Adrenal gland (tissue), 5 donors: ENCODE measurements at regions not wholly inside any gene's neighbourhood (a gene's known extent, or its start where the extent isn't known, plus 50 kb on each side); places are given as distances from the start of the nearest gene placed in this dataset.

Source experiments
- POLR2A ChIP-seq, 2 donors: fragments of 450-650 bp; IDR thresholded peaks; one replicate each; pipeline ENCODE4 v1.6.1; 2017; ENCODE audit warnings: antibody characterized with exemption in 2 of 2, mild to moderate bottlenecking in 2 of 2, moderate library complexity in 1 of 2
- TF ChIP-seq, protein P1 (sequence below), 6 experiments: fragments of 450-650 bp in 4 of 6; fragments of 200-600 bp in 2 of 6; sonication (generic) in 1 of 6; IDR thresholded peaks; 1 replicate in 5 of 6; 2 replicates in 1 of 6; pipeline versions ENCODE4 v1.5.1 to v1.8.0; 2016 to 2021; ENCODE audit warnings: antibody characterized with exemption in 6 of 6, mild to moderate bottlenecking in 2 of 6, moderate library complexity in 1 of 6
- donor health status: DM: no; HTN: no; CAD: no.

- TF ChIP-seq, protein P1, sequence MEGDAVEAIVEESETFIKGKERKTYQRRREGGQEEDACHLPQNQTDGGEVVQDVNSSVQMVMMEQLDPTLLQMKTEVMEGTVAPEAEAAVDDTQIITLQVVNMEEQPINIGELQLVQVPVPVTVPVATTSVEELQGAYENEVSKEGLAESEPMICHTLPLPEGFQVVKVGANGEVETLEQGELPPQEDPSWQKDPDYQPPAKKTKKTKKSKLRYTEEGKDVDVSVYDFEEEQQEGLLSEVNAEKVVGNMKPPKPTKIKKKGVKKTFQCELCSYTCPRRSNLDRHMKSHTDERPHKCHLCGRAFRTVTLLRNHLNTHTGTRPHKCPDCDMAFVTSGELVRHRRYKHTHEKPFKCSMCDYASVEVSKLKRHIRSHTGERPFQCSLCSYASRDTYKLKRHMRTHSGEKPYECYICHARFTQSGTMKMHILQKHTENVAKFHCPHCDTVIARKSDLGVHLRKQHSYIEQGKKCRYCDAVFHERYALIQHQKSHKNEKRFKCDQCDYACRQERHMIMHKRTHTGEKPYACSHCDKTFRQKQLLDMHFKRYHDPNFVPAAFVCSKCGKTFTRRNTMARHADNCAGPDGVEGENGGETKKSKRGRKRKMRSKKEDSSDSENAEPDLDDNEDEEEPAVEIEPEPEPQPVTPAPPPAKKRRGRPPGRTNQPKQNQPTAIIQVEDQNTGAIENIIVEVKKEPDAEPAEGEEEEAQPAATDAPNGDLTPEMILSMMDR (IDR thresholded peaks at IDR 0.05), result no peak
- no peak for TF ChIP-seq POLR2A (IDR thresholded peaks at IDR 0.05)
Measured at GRCh38 chr5:174293006-174293405, 247.5 kb downstream of the NSG2 start.
